ENCODE measurements at regions not wholly inside any gene's neighbourhood (a gene's known extent, or its start where the extent isn't known, plus 50 kb on each side); places are given as distances from the start of the nearest gene placed in this dataset.
"Not testable (repeated sequence)": the region's sequence is repeated elsewhere in the genome, so short reads cannot be mapped to it uniquely, and the experiment has no call there.

DNA sequence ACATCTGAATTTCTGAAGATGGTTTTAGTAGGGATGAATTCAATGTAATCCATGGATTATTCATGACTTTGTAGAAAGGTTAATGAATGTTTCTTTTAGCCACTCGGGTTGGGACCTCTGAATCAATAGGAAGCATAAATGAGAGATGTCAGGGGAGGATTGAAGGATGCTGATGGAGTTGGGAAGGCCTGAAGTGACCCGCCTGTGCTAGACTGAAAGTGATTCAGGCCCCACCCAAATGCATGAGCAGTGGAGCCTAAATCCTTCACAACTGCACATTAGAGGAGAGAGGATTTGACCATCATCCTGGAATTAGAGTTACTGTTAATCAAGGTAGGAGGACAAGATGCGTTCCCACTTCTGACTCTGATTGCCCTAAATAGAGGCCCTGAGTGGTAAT, 162.2 kb upstream of the PTPN20 start:
- not testable (repeated sequence) for DNase-seq (ENCODE audit: low read depth, low spot score)

- DNase-seq (ENCODE audit: low read depth, low spot score), result not testable (repeated sequence)
Measured at GRCh38 chr10:46749470-46749869, 161.8 kb upstream of the PTPN20 start.

DNA sequence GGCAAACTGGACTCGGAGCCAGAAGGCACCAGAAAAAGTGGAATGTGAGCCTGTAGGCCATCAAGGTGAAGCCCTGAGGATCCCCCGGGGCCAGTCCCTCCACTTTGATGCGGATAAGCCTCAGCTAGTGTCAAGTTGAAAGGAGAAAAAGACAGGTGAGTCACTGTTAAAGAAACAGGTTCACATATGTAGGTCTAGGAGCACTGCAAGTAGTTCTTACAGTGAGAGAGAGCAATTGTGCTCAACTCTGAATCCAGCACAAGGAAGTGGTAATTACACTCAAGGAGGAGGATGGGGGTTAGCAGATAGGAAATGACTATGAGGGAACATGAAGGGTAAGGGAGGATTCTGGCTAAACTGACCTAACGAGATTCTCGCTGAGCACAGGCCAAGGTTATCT, 157.5 kb upstream of the PTPN20 start:
- DNase-seq (ENCODE audit: low read depth, low spot score), result not testable (repeated sequence)

DNA sequence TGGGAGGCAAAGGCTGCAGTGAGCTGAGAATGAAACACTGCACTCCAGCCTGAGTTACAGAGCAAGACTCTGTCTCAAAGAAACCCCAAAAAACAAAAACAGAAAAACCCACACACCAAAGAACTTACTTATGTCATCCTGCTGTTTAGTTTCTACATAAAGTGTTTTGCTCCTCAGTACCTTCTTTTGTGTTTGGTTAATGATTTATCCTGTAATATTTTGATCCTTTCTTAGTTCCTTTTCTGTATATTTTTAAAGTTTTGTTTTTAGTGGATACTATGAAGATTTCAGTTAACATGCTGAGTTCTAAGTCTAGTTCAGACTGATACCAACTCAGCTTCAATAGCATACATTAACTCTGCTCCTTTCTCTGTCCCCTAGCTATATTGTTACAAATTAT, 149.8 kb upstream of the PTPN20 start:
- not testable (repeated sequence) for DNase-seq (ENCODE audit: low read depth, low spot score)

- not testable (repeated sequence) for DNase-seq (ENCODE audit: low read depth, low spot score)
Measured at GRCh38 chr10:46768515-46769291, 142.5 kb upstream of the PTPN20 start.

GRCh38 chr10:46773178-46773896, 137.9 kb upstream of the PTPN20 start:
- not testable (repeated sequence) for DNase-seq (ENCODE audit: low read depth, low spot score)

- not testable (repeated sequence) for DNase-seq (ENCODE audit: low read depth, low spot score)
Measured at GRCh38 chr10:46773897-46774236, 137.4 kb upstream of the PTPN20 start.

GRCh38 chr10:46774366-46774765, 136.9 kb upstream of the PTPN20 start:
- DNase-seq (ENCODE audit: low read depth, low spot score), result not testable (repeated sequence)

GRCh38 chr10:46774945-46775667, 136.1 kb upstream of the PTPN20 start:
- not testable (repeated sequence) for DNase-seq (ENCODE audit: low read depth, low spot score)

DNA sequence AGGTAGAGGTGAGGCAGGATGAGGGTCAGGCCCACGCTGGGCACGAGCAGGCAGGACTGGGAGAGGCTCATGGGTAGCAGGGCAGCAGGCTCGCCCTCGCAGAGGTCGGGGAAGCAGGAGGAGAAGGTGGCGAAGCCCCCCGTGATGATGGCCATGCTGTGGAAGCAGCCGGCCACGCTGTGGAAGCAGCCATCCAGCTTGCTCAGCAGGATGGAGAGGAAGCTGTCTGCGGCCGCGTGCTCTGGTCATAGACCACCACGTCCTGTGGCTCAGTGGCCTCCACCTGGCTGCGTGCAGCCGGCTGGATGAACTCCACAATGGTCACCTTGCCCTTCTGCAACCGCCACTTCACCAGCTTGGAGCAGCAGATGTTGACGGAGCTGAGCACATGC, 135.6 kb upstream of the PTPN20 start:
- DNase-seq (ENCODE audit: low read depth, low spot score), result not testable (repeated sequence)

DNA sequence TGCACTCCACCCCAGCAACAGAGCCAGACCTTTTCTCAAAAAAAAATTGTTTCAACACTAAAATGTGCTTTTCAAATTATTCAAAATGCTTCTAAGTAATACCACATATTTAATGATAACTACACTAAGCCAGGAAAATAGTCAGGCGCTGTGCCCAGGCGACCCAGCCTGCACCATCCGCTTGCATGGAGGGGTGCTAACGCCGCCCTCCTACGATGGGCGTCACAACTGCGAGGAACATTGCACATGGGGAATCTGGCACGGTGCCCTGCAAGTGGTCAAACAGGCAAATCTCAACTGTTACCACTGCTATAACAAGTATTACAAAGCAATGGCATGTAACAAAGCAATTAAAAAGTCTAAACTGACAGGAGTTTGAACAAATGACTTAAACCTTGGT, 131.7 kb upstream of the PTPN20 start:
- DNase-seq (ENCODE audit: low read depth, low spot score), result not testable (repeated sequence)

DNA sequence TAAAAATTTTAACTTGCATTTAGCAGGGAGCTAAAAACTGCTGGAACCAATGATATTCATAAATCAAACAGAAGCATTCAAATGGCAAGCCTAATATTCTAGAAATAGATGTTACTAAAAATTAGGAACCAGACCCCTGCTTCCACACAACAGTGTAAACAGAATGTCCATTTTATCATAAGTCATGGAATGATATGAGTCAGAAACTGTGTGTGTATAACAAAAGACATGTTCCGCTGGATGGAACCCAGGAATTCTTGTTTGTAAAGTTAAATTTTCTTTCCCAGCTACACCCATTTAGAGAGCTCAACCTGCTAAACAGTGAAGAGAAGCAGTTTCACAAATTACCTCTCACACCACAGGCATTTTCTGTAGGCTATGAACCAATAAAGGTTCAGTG, 131.1 kb upstream of the PTPN20 start:
- DNase-seq (ENCODE audit: low read depth, low spot score), result not testable (repeated sequence)

DNA sequence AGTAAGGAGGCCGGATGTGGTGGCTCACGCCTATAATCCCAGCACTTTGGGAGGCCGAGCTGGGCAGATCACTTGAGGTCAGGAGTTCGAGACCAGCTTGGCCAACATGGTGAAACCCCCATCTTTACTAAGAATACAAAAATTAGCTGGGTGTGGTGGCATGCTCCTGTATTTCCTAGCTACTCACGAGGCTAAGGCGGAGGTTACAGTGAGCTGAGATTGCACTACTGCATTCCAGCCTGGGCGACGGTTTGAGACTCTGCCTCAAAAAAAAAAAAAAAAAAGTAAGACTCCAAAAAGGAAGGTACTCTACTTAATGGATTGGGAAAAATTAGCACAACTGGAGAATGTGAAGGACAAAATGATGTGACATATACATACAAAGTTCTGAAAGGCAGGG, 130.2 kb upstream of the PTPN20 start:
- DNase-seq (ENCODE audit: low read depth, low spot score), result not testable (repeated sequence)

- not testable (repeated sequence) for DNase-seq (ENCODE audit: low read depth, low spot score)
Measured at GRCh38 chr10:46782001-46782874, 129.0 kb upstream of the PTPN20 start.

GRCh38 chr10:46784665-46785064, 126.6 kb upstream of the PTPN20 start:
- not testable (repeated sequence) for DNase-seq (ENCODE audit: low read depth, low spot score)

DNA sequence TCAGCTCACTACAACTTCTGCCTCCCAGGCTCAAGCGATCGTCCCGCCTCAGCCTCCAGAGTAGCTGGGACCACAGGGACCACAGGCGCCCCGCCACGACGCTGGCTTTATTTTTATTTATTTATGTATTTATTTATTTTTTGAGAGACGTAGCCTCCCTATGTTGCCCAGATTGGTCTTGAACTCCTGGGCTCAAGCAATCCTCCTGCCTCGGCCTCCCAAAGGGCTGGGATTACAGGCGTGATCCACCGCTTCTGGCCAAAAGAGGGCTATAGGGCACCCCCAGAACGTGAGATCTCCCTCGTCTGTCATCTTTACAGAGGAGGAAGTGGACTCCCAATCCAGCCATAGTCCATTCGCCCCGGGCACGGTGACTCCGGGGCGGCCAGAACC, 125.1 kb upstream of the PTPN20 start:
- DNase-seq (ENCODE audit: low read depth, low spot score), result not testable (repeated sequence)

DNA sequence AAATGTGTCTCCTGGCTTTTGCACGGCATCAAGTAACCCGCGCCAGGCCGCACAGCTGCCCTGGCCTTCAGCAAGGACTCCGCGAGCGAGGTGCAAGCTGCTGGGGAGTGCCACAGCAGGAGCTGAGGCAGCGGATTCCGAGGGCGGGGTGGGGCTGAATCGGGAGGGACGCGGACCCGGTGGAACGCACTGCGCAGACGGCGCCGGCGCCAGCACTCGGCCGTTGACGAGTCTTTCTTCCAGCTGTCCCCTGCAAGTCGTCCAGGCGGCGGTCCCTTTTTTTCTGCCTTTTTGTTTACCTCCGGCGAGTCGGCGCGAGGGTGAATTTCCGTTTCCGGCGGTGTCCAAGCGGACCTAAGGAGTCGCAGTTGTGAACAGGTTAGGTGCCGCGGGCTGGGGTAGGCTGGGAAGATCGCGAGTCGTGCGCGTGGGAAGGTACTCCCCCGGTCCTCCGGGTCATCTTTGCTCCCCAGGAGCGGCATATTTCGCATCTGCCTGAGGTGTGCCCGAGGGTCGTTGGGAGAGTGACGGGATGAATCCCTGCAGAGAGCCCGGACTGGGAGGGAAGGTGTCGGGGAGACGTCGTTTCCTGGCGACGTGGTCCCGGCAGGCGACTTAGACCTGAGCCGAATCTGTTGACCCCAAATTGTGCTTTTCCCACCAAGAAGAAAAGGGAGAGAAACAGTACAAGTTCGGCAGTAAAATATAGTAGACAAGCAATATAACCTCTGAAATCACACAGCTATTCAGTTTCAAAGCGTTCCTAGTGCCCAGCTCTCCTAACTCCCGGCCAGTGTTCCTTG, 124.5 kb upstream of the PTPN20 start:
- peak; percentile 93 for DNase-seq (ENCODE audit: low read depth, low spot score)

- no peak for DNase-seq (ENCODE audit: low read depth, low spot score)
Measured at GRCh38 chr10:46787321-46787615, 124.0 kb upstream of the PTPN20 start.

GRCh38 chr10:46792657-46793357, 118.4 kb upstream of the PTPN20 start:
- not testable (repeated sequence) for DNase-seq (ENCODE audit: low read depth, low spot score)

DNA sequence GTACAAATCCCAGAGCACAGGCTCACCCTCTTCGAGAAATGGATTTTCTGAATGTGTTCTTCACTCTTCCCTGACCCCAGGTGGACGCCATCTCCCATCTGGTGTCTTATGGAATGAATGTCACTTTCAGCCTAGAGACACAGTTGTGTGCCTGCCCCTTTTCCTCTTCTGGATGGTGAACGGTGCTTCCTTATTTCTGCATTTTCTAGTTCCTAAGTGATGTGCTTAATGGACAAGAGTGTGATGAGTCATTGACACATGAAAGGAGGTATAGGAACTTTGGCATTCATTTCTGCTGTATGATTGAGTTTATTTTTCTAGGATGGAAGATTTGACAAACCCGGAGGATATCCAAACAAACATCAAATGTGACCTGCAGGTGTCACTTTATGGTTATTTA, 114.9 kb upstream of the PTPN20 start:
- DNase-seq (ENCODE audit: low read depth, low spot score), result not testable (repeated sequence)

Data from ELF-1 (cell line).